Left hindlimb (tissue), 1 donor: ENCODE measurements at regions not wholly inside any gene's neighbourhood (a gene's known extent, or its start where the extent isn't known, plus 50 kb on each side); places are given as distances from the start of the nearest gene placed in this dataset.
A peak's percentile ranks its signal among the peaks of the same experiment; 100 is the strongest.

Experiments
- DNase-seq: peaks from one replicate; pipeline ENCODE4 v3.0.0-alpha.2; 2018

DNA sequence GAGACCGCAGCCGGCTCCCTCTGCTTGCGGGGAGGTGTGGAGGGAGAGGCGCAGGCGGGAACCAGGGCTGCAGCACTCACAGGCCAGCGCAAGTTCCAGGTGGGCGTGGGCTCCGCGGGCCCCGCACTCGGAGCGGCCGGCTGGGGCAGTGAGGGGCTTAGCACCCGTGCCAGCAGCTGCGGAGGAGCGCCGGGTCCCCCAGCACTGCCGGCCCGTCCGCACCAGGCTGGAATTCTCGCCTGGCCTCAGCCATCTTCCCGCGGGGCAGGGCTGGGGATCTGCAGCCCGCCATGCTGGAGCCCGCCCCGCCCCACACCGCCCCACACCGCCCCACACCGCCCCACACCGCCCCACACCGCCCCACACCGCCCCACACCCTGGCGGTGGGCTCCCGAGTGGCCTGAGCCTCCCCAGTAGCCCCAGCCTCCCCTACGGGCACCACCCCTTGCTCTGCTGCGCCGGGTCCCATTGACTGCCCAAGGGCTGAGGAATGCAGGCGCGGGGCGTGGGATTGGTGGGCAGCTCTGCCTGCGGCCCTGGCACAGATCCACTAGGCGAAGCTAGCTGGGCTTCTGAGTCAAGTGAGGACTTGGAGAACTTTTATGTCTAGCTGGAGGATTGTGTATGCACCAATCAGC is 123.9 kb upstream of the MGAT5 start:
- no peak for DNase-seq

DNA sequence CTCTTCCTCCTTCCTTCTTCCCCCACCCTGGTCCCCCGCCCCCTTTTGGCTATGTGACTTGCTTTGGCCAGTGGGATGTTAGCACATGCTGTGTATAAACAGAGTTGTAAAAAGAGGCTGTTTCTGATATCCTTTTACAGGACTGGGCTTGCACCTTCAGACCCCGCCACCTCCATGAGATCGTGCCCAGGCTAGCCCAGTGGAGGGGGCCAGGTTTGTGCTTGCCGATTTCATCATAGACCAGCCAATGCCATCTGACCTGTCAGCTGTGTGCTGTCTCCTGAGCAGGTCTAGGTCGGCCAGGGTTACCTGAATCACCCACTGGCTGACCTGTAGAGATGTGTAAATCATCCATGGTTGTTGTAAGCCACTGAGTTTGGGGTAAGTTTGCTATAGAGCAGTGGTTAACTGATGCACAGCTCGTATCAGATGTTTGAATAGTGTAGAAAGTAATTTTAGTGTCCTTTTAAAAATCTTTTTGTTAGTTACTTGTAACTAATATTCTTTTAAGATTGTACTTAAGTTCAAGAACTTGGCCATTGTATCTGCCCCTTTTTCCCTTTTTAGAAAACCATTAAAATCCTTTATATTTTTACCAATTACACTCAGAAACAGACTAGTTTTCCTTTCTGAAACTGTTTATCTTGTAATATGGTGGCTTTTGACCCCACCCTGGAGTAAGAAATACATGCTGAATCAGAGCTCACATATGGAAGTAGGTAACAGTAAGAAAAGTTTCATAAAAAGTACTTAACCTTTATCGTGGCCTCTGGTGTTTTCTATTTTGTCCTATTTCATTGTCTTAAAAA is 122.0 kb upstream of the MGAT5 start:
- DNase-seq: no peak

DNA sequence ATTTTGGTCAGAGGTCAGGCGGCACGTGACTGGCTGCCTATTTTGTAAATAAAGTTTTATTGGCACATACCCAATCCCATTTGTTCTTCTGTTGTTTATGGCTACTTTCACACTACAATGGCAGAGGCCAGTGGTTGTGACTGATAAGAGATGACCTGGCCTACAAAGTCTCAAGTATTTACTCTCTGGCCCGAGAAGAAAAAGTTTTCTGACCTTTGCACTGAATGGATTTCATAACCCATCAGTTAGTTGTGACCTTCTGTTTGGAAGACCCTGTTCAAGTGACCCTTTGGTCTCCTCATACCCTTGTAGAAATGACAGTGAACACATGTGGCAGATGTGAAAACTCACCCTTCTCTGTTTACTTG is 121.4 kb upstream of the MGAT5 start:
- no peak for DNase-seq

DNA sequence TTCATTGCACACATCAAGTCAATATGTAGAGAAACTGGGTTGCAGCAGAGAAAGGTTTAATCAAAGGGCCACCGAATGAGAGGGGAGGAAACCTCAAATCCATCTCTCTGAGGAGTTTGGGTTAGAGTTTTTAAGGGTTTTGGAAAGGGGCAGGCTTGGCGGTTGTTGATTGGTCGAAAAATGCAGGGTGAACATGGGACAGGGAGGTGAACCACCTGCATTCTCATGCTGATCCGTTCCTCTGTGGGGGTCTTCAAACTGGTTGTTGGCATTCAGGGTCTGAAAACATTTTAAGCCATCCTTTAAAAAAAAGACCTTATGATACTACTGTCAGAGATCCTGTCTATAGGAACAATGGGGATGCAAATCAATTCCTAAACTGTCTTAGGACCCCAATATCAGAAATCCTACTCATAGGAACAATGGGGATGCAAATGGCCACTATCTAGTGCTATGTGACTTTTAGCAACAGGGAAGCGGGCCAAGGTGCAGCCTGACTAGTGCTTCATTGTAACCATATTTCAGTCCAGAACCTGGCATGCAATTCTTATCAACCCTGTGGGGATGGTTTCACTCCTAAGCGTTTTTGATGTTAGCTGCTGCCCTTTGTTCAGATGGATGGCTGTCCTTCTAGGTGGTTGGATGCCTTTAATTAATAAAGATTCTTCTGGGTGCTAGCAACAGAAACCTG is 120.1 kb upstream of the MGAT5 start:
- DNase-seq: no peak

DNA sequence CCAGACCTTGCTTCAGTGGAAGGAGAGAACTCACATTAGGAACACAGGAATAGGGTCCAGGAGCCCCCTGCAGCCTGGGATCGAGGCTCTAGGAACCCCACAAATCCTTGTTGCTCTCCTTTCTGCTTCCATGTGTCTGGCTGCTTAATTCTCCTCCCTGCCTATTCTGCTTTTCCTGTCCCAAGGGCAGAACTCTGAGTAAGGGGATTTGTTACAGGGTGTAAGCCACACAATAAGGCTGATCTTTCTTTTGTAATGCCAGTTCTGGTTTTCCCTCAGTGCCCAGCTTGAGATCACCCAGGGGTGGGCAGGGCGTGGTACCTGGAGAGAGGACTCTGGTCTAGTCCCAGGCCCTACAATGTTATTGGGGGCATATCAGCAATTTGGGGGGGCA is 119.6 kb upstream of the MGAT5 start:
- no peak for DNase-seq

DNA sequence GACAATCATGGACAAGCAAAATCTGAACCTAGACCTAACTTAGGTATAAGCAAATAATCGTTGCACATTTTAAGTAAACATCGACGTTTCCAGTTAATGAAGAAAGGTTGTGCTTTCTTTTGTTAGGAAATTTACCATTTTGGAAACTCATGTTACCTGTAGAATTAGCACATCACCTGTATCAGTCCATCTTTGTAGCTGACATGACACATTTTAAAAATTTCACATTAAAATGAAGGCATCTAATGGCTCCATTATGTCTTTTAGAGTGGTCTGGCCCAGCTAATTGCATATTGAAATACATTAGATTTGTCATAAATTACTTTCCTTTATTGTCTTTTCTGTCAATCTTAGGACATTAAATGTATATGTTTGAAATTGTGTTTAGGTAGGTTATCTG is 119.0 kb upstream of the MGAT5 start:
- DNase-seq: no peak

DNA sequence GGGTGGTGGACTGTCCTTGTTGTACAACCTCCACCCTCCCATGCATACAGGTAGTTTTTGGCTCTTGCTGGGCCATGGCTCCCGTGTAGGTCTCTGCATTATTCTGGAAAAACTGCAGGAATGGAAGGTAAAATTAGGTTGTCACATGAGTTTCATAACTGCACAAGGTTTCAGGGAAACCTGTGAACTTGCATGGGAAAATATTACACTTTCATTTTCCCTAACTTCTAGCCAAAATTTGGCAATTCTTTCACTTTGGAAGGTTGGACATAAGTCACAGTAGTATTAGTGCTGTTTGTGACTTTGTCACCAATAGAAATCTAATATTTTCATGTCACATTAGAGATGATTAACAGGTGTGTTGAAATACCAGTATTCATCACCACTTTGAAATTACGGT is 118.1 kb upstream of the MGAT5 start:
- DNase-seq: no peak

DNA sequence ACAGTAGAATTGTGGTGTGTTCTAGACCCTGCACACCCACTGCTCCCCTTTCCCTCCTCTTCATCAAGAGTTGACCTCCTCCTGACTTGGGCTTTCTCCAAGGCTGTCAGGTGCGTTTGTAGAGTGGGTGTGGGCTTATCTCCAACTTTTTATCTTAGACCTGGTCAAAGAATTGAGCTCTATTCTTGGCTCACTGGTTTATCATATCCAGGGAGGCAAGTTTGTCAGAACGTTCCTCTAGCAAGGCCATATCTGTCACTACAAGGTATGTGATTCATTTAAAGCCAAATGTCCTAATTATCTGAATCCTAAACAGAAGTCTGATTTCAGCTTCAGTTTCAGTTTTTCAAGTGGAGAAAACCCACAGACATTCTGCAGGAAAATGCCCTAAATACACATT is 117.1 kb upstream of the MGAT5 start:
- DNase-seq: no peak

DNA sequence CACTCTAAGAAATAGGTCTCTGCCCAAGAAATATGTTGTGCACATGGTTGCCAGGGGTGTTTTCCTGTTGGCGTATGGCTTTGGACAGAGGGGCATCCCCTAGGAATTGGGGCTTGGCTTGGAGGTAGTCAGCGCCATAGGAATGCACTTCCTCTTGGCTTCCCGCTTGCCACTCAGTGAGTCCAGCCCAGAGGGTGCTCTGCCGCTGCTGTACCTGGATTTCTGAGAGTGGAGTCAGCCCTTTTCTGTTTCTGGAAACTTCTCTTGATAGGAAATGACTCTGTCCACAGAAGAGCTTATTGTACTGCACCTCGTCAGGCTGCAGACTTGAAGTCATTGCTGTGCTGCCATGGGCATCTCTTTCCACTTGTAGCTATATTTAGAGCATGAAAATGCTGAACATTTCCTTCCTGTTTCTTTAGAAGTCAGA is 116.7 kb upstream of the MGAT5 start:
- peak; percentile 63 for DNase-seq

DNA sequence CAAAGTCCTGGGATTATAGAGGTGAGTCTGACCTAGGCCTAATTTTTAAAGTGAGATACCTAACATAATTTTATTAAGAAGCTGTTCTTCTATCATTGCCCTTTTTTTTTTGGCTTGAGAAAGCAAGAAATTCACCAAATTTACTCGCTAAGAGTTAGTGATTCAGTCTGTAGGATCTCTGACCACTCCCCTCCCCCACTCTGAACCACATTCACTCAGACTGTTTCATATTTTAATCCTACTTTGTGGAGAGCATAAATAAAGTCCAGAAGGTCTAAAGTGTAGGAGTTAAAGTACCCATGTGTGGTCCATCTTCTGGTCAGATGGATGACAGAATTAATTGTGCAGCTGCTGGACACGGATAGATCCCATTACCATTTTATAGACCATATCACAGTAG is 115.8 kb upstream of the MGAT5 start:
- no peak for DNase-seq

DNA sequence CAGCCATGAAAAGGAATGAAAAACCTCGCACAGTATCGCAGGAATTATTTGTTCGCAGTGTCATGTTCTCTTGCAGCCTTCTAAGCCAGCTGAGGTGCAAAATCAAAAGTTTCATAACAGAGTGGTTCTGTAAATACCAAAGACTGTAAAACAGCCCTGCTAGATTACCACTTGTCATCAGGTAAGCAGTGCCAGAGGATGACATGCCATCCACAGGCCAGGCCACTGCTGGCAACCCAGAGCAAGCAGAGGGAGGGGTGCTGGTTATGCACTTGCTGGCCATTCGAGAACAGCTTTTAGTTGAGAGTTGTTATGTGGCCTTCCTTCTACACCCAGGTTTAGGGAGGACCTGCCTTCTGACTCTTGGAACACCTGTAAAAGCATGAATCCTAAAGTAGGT is 114.3 kb upstream of the MGAT5 start:
- no peak for DNase-seq

DNA sequence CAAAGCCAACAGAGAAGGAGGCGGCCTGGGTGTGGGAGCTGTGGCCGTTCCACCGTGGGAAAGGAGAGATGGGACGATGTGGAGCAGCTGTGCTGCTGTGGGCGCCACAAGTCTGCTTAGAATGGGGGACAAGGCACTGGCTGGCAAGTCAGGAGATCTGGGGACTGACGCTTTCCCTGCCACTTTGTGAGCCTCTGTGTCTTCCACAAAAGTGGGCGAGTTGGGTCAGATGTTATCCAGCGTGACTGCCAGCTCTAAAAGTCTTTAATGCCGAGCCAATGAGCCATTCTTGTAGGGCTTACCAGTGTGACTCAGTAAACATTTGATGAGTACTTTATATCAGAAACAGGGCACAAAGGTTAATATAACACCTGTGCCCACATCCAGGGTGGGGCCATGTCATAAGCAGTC is 113.6 kb upstream of the MGAT5 start:
- DNase-seq: no peak

DNA sequence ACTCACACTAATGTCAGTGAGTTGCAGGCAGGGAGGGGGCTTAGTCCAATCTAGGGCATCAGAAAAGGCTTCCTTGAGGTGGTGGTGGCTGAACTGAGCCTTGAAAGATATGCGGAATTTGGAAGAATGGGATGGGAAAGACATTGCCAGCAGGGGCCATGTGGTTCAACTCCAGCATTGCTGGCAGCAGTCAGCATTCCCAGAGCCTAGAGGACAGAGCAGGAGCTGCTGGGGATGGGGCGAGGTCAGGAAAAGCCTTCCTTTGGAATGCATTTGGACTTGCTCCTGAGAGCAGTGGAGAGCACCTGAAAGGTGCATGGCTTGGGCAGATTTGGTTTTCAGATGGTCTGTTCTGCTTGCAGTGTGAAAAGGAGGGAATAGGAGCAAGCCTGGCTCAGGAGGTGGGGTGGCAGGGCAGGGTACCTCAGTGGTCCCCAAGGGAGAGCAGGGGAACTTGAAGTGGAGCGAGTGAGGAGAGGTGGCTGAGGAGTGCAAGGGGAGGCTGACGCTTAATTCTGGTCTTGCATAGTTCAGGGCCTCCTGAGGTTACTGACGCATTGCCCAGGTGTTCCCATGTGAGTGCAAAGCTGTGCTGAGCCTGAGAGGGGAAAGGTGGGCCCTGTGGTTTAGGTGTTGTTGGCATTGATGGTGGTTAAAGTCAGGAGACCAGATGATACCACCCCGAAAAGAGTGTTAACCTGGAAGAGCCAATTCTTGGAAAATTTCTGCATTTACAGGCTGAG is 112.1 kb upstream of the MGAT5 start:
- no peak for DNase-seq

DNA sequence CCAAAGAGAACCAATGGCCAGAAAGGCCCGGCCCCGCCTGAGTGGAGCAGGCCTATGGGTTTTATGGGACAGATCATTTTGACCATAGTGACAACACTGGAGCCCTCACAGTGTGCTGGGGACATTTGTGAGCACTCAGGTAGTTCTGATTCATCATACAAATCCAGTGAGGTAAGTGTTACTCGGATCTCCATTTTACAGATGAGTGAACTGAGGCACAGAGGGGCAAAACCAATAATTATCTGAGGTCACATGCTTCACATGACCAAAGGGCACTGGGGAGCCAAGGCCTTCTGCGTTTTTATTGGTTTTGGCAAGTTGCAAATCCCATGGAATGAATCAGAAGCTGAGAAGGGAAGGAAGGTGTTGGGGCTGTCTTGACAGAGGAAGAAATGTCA is 111.5 kb upstream of the MGAT5 start:
- DNase-seq: no peak

DNA sequence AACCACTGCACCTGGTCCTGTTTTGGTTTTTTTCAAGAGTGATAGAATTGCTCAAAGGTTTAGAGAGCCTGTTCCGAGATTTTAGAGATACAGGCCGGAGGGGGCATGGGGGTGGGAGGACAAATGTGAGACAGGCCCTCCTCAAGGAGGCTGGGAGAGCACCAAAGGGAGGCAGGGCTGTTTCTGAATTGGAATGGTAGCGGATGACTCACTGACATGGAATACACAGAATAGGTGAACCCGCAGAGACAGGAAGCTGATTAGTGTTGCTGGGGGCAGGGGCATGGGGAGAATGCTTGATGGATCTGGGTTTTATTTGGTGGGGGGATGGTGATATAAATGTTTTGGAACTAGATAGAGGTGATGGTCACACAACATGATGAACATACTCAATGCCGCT is 111.0 kb upstream of the MGAT5 start:
- no peak for DNase-seq

DNA sequence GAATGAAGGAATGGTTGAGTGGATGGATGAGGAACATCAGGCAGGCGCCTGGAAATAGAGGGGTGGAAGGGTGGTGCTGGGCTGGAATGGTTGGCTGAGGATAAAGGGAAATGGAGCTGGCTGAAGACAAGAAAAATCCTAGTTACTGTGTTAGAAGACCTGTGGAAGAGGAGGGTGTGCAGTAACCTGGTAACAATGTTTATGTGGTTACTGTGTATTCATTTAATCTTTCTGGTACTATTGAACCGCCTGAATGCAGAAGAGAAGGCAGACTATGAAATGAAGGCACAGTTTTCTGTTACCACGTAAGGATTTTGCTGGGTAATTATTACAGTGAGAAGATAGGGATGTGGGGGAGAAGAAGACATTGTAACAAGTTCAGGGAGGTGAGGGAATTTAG is 110.3 kb upstream of the MGAT5 start:
- no peak for DNase-seq

DNA sequence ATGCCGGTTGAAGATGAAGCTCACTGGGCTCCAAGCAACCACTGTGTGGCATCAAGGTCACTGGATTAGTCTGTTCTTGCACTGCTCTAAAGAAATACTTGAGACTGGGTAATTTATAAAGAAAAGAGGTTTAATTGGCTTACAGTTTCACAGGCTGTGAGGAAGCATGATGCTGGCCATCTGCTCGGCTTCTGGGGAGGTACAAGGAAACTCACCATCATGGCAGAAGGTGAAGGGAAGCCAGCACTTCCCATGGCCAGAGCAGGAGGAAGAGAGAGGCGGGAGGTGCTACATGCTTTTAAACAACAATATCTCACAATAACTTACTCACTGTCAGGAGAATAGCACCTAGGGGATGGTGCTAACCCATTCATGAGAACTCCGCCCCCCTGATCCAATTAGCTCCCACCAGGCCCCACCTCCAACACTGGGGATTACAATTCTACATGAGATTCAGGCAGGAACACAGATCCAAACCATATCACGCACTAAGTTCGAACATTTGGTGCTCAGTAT is 109.7 kb upstream of the MGAT5 start:
- no peak for DNase-seq

DNA sequence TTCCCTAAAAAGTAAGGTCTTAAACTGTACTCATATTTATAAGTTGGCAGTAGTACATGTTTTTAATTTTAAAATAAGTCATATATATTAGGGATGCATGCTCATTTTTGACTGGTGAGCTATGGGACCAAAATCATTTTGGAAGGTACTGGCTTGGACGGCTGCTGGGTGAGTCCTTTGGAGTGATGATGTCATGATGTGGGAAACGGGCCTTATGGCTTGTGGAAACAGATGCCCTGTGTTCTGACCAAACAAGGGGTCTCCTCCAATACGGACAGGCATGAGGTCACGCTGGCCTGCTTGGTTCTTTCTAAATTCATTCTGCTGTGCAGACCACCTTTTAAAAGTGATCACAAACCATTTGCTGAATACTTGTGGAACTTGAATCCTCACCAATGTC is 109.2 kb upstream of the MGAT5 start:
- DNase-seq: no peak

DNA sequence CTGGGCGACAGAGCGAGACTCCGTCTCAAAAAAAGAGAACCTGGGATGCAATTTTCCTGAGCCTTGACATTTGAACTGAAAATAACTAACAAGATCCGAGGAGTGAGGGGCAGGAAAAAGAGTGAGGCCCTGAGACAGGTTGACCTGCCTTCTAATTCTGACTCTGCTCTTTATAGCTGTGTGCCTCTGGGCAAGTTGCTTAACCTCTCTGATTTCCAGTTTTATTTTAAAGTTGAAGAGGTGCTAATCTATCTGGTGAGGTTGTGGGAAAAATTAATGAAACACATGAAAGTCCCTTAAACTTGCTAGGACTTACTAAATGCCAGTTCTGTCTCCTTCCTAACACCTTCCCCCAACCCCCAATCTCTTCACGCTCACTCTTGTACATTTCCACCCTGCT is 108.4 kb upstream of the MGAT5 start:
- no peak for DNase-seq

DNA sequence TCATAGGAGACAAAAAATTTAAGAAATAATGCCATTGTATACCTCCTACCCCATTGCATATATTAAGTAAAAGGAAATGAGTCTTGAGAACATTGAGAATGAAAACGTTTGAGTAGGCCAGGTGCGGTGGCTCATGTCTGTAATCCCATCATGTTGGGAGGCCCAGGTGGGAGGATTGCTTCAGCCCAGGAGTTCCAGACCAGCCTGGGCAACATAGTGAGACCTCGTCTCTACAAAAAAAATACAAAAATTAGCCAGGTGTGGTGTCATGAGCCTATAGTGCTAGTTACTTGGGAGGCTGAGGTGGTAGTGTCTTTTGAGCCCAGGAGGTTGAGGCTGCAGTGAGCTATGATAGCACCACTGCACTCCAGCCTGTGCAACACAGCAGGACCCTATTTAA is 107.7 kb upstream of the MGAT5 start:
- no peak for DNase-seq

DNA sequence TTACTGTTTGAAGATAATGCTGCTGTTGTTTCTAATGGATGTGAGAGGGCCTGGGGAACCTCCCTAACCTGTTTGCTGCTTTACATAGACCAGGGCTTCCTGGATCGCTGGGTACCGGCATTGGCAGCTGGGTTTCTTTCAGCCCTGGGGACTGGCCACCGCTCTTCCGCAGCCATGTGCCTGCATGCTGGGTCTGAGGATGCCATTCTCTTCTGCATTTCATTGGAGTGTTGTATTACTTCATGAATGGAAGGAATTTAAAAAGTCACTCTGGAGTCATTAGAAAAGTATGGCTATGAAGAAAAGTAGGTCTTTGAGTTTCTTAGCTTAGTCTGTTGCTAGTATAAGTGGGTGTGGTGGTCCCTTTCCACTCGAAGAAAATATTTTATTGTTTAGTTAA is 107.3 kb upstream of the MGAT5 start:
- no peak for DNase-seq

DNA sequence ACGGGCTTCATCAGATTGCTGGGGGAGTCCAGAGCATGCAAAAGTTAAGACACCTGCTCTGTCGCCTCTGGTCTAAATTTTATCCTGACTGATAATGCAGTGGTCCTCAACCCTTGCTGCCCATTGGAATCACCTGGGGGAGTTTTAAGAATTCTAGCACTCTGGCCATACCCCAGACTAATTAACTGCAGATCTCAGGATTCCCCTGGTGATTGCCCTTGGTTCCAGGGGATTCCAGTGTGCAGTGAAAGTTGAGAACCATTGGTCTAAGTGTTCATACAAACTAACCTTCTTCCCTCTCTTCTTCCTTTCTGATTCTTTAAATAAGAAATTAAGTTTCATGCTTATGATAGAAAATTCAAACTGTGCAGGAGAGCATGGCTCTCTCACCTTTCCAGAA is 105.7 kb upstream of the MGAT5 start:
- no peak for DNase-seq

DNA sequence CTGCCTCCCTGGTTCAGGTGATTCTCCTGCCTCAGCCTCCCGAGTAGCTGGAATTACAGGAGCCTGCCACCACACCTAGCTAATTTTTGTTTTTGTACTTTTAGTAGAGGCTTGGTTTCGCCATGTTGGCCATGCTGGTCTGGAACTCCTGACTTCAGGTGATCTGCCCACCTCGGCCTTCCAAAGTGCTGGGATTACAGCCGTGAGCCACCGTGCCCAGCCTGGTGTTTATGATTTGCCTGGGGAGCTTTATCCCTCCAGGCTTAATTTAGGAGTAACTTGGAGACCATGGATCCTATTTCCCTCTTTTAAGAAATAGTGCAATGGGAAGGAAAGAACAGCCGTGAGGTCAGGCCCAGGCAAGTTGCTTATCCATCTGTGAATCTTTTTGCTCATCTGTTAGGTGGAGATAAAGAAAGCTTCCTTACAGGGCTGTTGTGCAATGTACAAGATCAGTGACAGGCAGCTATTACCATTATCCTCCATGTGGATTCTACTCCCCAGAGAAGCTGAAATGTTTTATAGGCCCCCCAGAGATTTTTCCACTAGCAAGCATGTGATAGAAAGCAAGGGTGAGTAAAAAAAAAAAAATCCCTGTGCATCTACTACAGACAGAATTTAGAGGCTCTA is 104.9 kb upstream of the MGAT5 start:
- no peak for DNase-seq
